ENCODE measurements at regions not wholly inside any gene's neighbourhood (a gene's known extent, or its start where the extent isn't known, plus 50 kb on each side); places are given as distances from the start of the nearest gene placed in this dataset.

- no peaks in the 10 kb centered on the region for H3K4me1 ChIP-seq (ENCODE audit: insufficient read depth, low read length, poor library complexity, severe bottlenecking)
- ChIA-PET POLR2A (ENCODE audit: low non-redundant PET) (no interaction called here), CTCF (no interaction called here)
- H3K36me3 ChIP-seq (ENCODE audit: insufficient read depth, low read length, poor library complexity, severe bottlenecking), result no peaks in the 10 kb centered on the region
- H3K4me3 ChIP-seq (ENCODE audit: low read depth, low read length, poor library complexity, severe bottlenecking), result no peak overlapping the region
- intact Hi-C loops (cut with micrococcal nuclease; ENCODE audit: unreplicated experiment), result loop anchor here (10.0 kb wide), 1 partner anchor 252 kb away; no protein-coding TSS in a partner anchor
- H3K27ac ChIP-seq (ENCODE audit: low read depth, low read length, poor library complexity, severe bottlenecking), result no peak overlapping the region
- no peak for DNase-seq (ENCODE audit: low spot score)
- H3K27me3 ChIP-seq (replicated peaks; ENCODE audit: insufficient read depth, low read depth, low read length, poor library complexity), result no peaks in the 10 kb centered on the region
- TF ChIP-seq CTCF (conservative IDR thresholded peaks at IDR 0.05; ENCODE audit: low read depth, low read length), result no peak
- no peak for TF ChIP-seq EZH2 (IDR thresholded peaks at IDR 0.05; ENCODE audit: borderline replicate concordance, low read depth, low read length, poor library complexity, severe bottlenecking)
- H3K9me3 ChIP-seq (ENCODE audit: low read depth, low read length, poor library complexity, severe bottlenecking), result no peaks in the 10 kb centered on the region
- no TSS peak for BruUV-seq (replicated peaks)
These were observed 364.2 kb downstream of the ADAM29 start for GRCh38 chr4:175282407-175282806.

- TF ChIP-seq CTCF (conservative IDR thresholded peaks at IDR 0.05; ENCODE audit: low read depth, low read length), result no peak
- TF ChIP-seq EZH2 (IDR thresholded peaks at IDR 0.05; ENCODE audit: borderline replicate concordance, low read depth, low read length, poor library complexity, severe bottlenecking), result no peak
- ChIA-PET CTCF (no interaction called here), POLR2A (ENCODE audit: low non-redundant PET) (no interaction called here)
- H3K4me3 ChIP-seq (ENCODE audit: low read depth, low read length, poor library complexity, severe bottlenecking), result no peak overlapping the region
- no peaks in the 10 kb centered on the region for H3K9me3 ChIP-seq (ENCODE audit: low read depth, low read length, poor library complexity, severe bottlenecking)
- H3K36me3 ChIP-seq (ENCODE audit: insufficient read depth, low read length, poor library complexity, severe bottlenecking), result no peaks in the 10 kb centered on the region
- no TSS peak for BruUV-seq (replicated peaks)
- intact Hi-C loops (cut with micrococcal nuclease; ENCODE audit: unreplicated experiment), result no loop called here
- H3K27ac ChIP-seq (ENCODE audit: low read depth, low read length, poor library complexity, severe bottlenecking), result no peak overlapping the region
- H3K4me1 ChIP-seq (ENCODE audit: insufficient read depth, low read length, poor library complexity, severe bottlenecking), result no peaks in the 10 kb centered on the region
- DNase-seq (ENCODE audit: low spot score), result peak; percentile 51
- no peaks in the 10 kb centered on the region for H3K27me3 ChIP-seq (replicated peaks; ENCODE audit: insufficient read depth, low read depth, low read length, poor library complexity)
These were observed 372.2 kb downstream of the ADAM29 start for GRCh38 chr4:175290401-175290800.

GRCh38 chr4:175297965-175298565, 379.9 kb downstream of the ADAM29 start:
- ChIA-PET CTCF (no interaction called here), POLR2A (ENCODE audit: low non-redundant PET) (no interaction called here)
- intact Hi-C loops (cut with micrococcal nuclease; ENCODE audit: unreplicated experiment), result no loop called here
- H3K9me3 ChIP-seq (ENCODE audit: low read depth, low read length, poor library complexity, severe bottlenecking), result no peaks in the 10 kb centered on the region
- no peaks in the 10 kb centered on the region for H3K36me3 ChIP-seq (ENCODE audit: insufficient read depth, low read length, poor library complexity, severe bottlenecking)
- peak overlapping the region; percentile 21 for H3K27ac ChIP-seq (ENCODE audit: low read depth, low read length, poor library complexity, severe bottlenecking)
- H3K4me3 ChIP-seq (ENCODE audit: low read depth, low read length, poor library complexity, severe bottlenecking), result no peak overlapping the region
- peaks cover 9% of the 10 kb centered on the region for H3K4me1 ChIP-seq (ENCODE audit: insufficient read depth, low read length, poor library complexity, severe bottlenecking)
- peak; percentile 22 for DNase-seq (ENCODE audit: low spot score)
- TF ChIP-seq CTCF (conservative IDR thresholded peaks at IDR 0.05; ENCODE audit: low read depth, low read length), result no peak
- TF ChIP-seq EZH2 (IDR thresholded peaks at IDR 0.05; ENCODE audit: borderline replicate concordance, low read depth, low read length, poor library complexity, severe bottlenecking), result no peak
- BruUV-seq (replicated peaks), result no TSS peak
- H3K27me3 ChIP-seq (replicated peaks; ENCODE audit: insufficient read depth, low read depth, low read length, poor library complexity), result no peaks in the 10 kb centered on the region
